EL (cell line): ENCODE measurements at regions not wholly inside any gene's neighbourhood (a gene's known extent, or its start where the extent isn't known, plus 50 kb on each side); places are given as distances from the start of the nearest gene placed in this dataset.

ENCODE experiments used
- DNase-seq: peaks from one replicate; pipeline ENCODE4 v3.0.0-alpha.2; 2016

DNA sequence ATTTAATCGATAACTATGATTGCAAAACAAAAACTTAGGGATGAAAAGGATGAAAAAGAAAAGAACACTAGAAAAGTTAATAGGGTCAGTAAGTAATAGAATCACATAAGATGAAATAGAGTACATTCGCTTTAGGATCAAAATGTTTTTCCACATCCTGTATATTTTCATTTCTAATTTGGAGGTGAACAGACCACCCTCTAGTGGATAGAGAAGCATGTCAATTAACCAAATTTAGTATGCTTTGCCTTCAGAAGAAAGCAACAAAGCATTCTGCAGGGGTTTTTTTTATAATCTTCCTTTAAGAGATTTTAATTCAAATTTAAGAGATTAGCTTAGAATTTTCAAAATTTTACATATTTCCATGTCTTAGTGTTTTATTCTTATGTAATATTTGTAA lies 611.0 kb upstream of the SGCG start:
- DNase-seq, result no peak

DNA sequence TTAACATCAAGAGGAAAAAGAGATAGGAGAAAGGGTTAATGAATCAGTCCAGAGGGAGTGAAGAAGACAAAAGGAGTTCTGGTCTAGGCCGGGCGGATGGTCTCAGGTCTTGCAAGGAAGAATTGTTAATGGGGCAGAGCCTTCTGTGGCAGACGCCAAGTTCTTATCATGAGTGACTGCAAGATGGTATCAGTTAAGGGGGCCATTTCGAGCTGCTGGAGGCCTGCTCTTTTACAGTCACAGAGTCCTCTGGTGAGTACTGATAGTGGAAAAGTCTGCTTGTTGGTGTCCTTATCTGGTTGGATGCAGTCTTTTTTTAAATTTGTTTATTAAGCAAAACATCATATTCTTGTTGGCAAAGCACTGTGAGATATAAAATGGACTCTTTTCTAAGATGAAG lies 590.9 kb upstream of the SGCG start:
- no peak for DNase-seq

DNA sequence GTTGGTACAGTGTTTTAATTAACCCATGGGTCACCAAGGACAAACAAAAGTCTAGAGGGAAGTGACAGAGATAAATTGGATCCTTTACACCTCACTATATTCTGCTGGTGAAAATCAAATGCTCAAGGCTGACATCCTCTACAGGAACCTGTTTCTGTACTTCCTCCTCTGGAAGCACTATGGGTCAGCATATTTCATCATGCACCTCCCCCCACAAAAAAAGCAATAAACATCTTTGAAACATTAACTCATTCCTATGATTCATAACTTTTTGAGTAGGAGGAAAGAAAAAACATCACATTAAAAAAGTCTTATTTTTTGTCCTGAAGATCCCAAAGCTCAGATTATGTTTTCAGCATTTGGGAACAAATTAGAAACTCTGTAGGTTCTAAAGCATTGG lies 588.3 kb upstream of the SGCG start:
- no peak for DNase-seq

DNA sequence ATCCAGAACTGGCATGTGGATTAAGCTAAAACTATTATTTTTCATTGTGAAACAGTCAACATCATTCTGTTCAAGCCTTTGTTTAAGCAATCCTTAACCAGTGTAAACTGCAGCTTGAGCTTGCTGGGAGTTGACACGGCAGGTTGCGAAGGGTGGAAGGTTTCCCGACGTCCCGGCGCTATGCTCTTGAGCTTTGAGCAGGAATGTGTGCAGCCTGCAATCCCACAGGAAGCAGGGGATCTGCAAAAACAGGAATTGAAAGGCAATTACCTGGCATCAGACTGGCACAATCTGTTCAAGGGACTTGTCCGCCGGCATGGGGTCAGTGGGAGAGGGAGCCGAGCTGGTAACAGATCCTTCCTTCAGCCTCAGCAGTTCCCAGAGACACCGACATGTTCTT lies 586.7 kb upstream of the SGCG start:
- DNase-seq, result no peak

DNA sequence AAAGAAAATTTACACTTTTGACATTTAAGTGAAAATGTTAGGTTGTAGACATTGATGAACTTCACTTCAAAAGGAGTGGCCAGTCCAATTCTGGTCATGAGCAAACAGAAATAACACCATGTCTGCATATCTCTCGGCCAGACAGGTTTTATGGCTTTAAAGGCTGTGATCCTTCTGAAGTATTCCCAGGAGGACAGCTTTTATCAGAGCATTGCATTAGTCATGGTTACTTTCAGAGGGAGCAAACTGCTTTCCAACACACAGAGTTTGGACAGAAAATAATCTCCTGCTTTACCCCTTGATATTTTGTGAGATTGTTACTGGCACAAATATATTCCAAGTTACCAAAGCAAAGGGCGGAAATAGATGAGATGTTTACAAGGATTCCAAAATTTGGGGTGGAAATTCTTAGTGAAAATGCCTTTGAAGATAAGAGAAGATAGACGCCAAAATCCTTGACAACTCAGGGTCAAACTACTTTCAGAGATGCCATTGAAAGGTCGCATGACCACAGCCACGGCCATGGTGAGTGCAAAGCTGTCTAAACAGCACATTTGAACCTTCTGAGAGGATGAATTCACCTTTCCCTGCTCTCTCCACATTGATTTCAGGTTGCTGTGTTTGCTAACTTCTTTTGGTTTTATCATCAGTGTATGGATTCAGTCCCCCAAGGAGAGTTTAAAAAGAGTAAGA lies 584.5 kb upstream of the SGCG start:
- no peak for DNase-seq

DNA sequence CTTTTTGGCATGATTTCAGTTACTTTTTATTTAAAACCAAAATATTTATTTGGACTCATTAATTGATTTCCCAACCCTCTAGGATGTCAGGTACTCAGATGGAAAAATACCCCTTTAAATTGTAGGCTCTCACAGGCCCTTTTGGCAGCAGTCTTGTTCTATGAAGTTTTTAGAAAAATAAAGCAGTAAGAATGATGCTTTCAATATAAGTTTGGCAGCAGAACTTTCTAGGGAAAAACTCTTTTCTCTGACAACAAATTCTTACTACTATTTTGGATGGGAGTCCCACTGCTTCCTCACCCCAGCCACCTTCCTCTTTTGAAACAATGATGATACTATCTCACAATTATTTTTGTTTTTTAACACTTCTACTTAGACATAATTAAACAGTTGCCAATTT lies 581.6 kb upstream of the SGCG start:
- DNase-seq, result no peak

DNA sequence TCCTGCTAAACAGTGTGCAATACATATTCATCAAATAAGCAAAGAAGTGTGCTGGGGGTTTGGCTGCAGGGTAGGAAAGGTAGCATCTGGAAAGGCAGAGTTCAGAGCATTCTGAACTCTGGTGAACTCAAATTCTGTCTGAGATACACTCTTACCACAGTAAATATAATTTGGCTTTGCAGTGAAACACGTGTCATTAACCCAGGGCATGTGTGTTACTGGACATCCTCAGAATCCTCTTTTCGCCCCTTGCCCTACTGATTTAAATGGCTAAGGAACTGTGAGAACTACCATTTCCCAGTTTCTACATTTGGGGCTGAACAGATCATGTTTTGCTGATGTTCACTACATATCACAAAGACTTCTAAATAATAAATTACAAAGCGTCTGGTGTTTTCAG lies 562.8 kb upstream of the SGCG start:
- DNase-seq, result no peak

DNA sequence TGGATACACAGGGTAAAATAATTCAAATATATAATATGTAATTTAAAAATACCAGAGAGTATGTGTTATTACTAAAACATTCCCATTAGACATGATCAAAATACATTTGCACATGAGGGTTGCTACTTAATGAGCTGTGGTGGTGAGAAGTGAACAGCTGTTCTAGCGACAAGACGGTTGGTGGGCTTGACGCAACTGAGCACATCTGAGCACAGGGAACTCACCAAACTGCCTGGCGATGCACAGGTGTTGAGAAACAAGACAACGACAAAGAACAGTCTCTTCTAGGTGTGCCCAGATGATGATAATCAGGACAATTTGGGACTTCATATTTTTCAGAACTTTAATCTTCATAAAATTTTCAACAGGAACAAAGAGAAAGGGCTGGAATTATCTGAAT lies 555.1 kb upstream of the SGCG start:
- DNase-seq, result no peak

DNA sequence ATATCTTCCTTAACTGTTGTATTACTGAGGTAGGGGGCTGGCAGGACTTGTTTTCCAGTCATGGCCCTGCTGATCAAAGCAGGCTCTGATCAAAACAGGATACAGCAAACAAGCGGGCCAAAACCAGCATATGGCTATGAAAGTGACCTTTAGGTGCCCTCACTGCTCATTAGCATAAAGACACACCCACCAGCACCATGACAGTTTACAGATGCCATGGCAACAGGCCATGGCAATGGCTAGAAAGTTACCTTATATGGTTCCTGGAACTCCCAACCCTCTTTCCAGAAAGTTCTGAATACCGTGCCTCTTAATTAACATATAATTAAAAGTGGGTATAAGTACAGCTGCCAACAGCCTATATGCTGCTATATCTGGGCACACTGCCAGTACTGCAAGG lies 551.4 kb upstream of the SGCG start:
- DNase-seq, result no peak

DNA sequence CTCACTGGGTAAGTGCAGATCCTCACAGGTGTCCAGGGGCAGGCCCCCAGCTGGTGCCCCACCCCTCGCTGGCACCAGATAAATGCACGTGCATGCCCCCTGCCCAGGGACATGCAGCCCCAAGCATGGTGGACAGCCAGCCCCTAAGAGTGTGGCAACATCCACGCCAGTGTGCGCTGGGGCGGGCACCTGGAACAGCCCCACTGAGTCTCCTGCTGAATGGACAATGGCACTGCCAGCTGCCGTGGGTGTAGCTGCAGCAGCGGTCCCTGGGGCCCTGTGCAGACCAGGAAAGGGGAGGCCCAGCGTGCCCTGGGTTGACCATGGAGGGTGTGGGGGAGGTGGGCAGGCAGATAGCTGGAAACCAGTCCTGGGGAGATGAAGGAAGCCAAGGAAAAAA lies 538.7 kb upstream of the SGCG start:
- no peak for DNase-seq

DNA sequence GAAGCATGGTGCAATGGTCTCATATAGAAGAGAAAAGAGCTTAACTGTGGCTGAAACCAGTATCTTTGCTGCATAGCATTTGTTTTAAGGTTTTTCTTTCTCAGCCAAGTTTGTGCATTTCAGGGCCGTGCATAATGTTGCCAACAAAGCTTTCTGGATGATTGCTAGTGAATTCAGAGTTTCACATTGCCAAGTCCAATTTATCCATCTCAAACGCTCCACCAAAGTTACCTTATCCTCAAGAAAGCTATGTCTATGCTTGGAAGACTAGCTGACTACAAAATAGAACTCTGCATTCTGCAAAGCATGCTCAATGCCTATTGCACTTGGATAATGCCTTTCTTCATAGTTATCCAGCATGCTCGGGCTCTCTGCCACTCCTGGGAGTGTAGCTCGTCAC lies 535.8 kb upstream of the SGCG start:
- no peak for DNase-seq

DNA sequence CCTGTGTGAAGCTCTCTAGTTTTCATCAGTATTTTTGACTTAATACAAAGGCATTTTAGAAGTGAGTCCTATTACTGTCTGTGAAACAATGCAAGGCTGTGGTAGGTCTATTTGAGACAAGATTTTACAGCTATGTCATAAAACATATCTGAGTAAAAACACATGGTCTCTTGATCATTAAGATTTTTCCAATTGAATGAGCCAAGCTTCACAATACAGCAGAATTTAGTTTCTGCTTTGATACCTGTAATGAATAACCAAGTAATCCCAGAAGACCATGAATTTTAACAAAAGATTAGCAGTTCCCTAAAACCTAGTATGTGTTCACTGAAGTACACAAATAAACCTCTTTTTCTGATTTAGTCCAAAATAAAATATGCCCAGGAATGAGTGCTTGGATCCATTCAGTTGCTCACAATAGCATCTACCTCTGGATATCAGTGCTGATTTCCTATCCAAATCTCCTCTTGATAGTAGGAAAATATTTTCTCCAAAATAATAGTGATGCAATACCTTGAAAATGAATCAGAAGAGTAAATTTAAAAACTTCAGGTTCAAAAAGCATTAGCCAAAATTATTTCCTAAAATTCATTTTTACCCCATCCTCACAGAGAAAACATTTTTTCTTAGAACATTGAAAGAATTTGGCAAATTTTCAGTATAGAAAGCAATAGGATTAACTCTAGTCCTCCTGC lies 533.5 kb upstream of the SGCG start:
- no peak for DNase-seq

DNA sequence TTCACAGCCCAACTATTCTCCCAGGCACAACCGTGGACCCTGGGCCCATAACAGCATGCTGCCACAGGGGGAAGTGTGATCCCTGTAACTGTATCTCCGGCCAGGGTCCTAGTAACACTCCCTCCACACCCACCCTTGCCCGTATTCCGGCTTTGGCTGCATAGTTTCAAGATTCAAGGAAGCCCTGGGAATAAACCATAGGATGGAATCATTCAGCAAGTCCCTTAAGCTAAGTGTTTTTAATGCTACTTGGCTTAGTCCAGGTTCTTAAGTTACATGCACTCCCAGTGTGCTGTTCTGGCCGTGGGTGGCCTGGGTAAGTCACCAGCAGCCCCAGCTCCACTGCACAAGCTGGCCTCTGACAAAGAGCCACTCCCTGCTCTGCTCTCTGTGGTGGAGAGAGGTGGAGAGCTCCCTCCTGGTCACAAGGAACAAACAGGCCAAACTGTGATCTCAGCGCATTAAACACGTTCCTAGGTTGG lies 532.4 kb upstream of the SGCG start:
- no peak for DNase-seq

DNA sequence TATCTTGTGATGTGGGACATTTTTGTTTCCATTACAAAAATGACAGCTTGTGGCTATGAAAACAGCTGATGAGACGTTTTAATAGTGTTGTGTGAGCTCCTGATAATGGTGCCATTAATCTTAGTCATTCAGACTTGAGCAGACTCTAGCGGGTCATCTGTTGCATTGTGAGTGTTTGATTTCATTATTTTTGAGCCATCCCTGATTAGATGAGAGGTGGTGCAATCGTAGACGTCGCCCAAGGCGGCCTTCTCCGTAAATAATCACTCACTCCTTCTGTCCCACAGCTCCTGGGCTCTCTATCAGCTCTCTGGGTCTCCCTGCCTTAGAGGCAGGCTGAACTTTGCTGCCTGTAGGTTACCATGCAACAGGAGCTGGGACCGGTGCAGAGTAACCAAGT lies 528.0 kb upstream of the SGCG start:
- DNase-seq, result no peak

DNA sequence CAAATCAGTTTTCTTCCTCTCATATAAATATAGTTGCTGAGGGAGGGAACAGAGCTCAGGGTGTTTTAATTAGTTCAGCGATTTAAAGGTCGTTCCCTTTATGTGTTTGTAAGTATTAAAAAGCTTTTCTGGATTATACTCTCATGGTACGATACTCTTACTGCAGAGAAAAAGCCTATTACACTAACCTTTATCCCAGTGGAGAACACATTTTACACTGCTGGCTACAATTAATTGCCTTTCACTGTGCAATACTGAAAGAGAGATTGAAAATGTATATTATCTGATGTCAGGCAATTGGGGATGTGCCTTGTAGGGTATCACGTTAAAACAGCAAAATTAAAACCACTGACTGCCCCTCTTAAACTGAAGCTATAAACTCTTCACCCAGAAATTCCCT lies 526.9 kb upstream of the SGCG start:
- no peak for DNase-seq

DNA sequence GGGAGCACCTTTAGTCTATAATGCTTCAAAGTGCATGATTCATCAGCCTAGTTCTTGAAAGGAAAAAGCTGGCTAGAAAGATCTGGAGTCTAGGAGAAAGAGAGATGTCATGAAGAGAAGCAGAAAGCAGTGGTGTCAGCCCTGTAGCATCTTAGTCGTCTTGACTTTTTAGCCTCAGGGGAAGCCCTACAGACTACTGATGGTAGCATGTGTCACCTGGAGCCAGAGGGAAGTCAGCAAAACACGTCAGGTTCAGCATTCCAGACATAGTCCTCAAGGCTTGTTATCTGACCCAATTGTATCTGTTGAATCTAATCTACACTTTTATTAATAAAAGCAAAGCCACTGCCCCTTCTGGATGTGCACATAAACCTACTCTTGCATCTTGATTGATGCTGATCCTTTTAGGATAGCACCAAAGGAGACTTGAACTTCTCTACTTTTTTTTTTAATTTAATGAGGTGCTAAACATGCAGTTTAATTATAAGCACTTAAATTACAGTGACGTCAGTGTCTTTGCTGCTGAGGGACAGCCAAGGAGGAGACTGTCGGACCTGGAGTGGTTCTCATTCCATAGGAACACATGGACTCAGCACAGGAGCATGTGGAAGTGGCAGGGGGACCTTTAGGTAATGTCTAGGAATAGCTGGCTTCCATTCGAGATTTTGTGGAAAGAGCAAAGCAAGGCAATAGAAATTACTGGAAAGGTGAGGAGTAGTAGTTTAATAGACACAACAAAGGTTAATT lies 525.5 kb upstream of the SGCG start:
- no peak for DNase-seq

DNA sequence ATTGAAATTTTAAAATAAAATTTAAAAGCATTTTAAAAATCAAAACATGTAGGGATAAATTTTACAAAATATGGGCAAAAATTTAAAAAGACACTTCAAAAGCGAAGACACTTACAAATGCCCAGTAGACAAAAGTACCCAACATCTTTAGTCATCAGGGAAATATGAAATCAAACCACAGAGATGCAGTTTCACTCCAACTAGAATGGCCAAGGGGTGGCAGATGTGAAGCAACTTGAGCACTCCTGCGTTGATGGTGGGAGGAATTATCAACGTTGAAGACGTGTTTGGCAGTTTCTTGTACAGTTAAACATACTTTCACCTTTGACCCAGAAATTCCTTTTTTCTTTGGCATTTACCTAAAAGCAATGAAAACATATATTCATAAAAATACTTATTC lies 518.0 kb upstream of the SGCG start:
- no peak for DNase-seq

DNA sequence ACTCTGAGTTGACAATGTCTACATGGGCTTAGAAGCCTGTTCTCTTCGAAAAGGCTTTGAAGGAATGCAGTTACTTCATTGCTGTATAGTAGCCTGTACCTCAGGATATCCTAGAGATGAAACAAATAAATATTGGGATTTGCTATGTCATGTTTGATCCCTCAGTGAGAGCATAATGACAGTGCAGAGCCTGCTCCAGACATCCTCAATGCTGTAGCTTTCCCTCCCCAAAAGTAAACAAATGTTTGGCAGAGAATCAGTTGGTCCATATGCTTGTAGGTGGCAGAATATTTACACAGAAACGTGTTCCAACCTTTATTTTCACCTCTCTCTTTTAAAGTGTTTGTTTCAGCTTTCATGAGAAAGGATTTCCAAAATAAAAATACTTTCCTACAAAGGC lies 515.3 kb upstream of the SGCG start:
- DNase-seq, result no peak

DNA sequence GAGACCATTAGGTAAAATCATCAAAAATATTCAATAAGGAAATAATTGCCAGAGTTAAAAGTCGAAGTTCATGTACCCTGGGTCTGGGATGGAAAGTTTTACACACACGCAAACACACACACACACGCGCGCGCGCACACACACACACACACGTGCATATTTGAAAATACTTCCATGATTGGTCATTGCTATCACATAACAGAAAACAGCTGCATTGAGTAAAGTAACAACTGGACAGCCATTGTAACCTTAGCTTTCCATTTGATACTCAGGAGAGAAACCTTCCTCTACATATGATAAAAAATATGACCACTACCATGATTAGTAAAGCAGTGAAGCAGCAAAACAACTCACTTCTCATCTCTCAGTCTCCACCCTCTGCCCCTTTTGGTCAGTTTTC lies 490.0 kb upstream of the SGCG start:
- DNase-seq, result no peak

DNA sequence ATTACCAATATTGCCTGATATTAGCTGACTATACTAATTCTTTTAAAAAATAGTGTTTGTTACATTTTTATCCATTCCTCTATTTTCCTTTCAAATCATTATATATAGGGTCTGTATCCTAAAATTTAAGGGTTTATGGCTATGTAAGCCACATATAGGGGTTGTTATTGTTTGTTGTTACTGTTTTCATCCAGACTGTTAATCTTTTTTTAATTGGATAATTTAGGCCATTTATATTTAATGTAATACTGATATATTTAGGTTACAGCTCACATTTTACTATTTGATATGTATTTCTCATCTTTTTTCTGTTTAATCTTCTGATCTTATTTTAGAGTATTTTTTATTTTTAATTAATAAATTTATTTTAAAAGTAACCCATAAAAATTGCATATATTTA lies 487.1 kb upstream of the SGCG start:
- no peak for DNase-seq

DNA sequence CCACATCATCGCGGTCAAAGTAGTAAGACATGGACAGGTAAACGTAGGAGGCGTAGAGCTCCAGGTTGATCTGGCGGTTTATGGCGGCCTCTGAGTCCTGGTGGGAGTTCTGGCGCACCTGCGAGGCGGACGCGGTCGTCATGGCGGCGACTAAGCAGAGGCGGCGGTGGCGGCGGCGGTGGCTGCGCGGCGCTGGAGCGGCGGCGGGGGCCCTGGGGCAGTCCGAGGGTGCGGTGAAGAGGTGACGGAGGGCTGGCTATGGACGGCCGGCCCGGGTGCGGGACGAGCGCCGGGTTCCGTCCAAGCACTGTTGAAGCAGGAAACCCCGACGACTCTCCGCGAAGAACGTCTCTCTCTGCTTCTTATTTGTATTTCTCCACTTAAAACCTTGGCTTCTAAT lies 484.3 kb upstream of the SGCG start:
- DNase-seq, result no peak

DNA sequence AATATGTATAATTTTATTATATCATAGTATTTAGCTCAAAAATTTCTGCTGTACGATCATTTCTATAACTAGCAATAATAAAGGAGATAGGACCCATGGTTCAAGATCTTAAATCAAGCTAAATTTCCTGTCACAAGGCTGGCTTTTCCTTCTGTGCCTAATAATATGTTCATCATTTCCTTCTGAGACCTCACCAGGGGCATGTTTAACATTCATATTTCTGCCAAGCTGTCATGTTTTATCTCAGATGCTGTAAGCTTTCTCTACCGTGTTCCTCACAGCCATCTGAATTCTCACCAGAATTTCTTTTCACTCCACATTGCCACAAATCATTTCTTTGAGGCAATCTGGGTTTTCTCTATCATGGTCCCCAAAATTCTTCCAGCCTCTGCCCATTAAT lies 482.3 kb upstream of the SGCG start:
- DNase-seq, result no peak

DNA sequence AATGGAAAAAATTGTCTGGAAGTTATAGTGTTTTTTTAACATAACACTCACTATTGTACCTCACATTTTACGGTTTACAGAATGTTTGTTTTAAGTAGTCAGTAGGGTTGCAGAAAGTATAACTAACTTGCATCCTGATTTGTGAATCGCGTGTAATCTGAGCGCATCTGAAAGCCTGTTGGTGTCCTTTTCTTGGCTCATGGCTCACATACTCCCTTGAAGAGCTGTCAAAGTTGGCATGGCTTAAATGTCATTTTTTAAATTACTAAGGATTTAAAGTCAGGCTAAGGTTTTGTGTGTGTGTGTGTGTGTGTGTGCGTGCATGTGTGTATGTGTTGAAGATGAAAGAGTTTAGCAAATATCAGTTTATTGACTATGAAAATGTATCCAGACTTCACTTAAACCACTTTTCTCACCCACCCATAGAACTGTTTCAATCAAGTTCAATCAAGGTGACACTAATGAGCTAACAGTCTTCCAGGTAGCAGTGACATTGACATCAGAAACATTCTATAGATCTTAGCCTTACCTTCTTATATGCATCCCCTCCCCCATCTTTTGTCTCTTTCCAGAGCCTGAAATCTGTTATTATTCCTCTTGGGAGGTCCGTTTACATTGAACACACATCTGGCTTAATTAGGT lies 480.4 kb upstream of the SGCG start:
- no peak for DNase-seq
